B cell (primary cell): ENCODE measurements at regions not wholly inside any gene's neighbourhood (a gene's known extent, or its start where the extent isn't known, plus 50 kb on each side); places are given as distances from the start of the nearest gene placed in this dataset.

ENCODE experiments used
- ATAC-seq: fragments of 200-7000 bp; cut with Tn5 transposase; one replicate; pipeline ENCODE4 v1.10.0; 2021; ENCODE audit warnings: low read depth, mild to moderate bottlenecking, moderate number of reproducible peaks, moderate library complexity
- CTCF ChIA-PET: fragments of 350-600 bp; sonication (Branson Sonifier 250); formaldehyde crosslinking; loops from one replicate; lab custom pipeline; 2021; ENCODE audit warnings: antibody characterized with exemption, inconsistent platforms; lab: Charles Lee
- POLR2A ChIA-PET: fragments of 350-600 bp; sonication (Branson Sonifier 250); formaldehyde crosslinking; loops from one replicate; lab custom pipeline; 2021; ENCODE audit warnings: antibody characterized with exemption; lab: Charles Lee
- DNase-seq: peaks from one replicate; pipeline ENCODE4 v3.0.0; 2013
- H2AFZ ChIP-seq: 2 replicates; pipeline ENCODE4 v1.6.1; 2012; ENCODE audit warnings: mild to moderate bottlenecking, low read depth, low read length; ENCODE audit not compliant: insufficient read depth, poor library complexity, severe bottlenecking
- H3K27ac ChIP-seq, 2 donors: 1 replicate in 1 of 2; 2 replicates in 1 of 2; pipeline ENCODE4 v1.5.1; 2012 to 2013; ENCODE audit warnings: low read length in 2 of 2, mild to moderate bottlenecking in 2 of 2, moderate library complexity in 1 of 2
- H3K27me3 ChIP-seq, 4 experiments: fragments of 200-600 bp in 1 of 4; sonication (generic) in 1 of 4; replicated peaks in 1 of 4; 1 replicate in 2 of 4; 2 replicates in 2 of 4; pipeline versions ENCODE4 v1.6.1 to v1.7.0; 2013 to 2016; ENCODE audit warnings: low read length in 3 of 4, mild to moderate bottlenecking in 2 of 4, mixed read lengths in 1 of 4, moderate library complexity in 1 of 4; ENCODE audit not compliant: insufficient read depth in 4 of 4, control insufficient read depth in 3 of 4; ENCODE audit errors: control extremely low read depth in 1 of 4
- H3K36me3 ChIP-seq, 2 experiments: replicated peaks in 1 of 2; 1 replicate in 1 of 2; 2 replicates in 1 of 2; pipeline versions ENCODE4 v1.6.1 to v1.7.1; 2013; ENCODE audit warnings: low read length in 1 of 2; ENCODE audit not compliant: insufficient read depth in 2 of 2, control insufficient read depth in 1 of 2; ENCODE audit errors: control extremely low read depth in 1 of 2, extremely low read depth in 1 of 2
- H3K4me1 ChIP-seq, 2 donors: fragments of 200-600 bp in 1 of 2; sonication (generic) in 1 of 2; 1 replicate in 1 of 2; 2 replicates in 1 of 2; pipeline versions ENCODE4 v1.5.1 to v1.6.1; 2013 to 2017; ENCODE audit warnings: low read length in 2 of 2; ENCODE audit not compliant: control insufficient read depth in 2 of 2, insufficient read depth in 2 of 2
- H3K4me2 ChIP-seq: replicated peaks from 2 replicates; pipeline ENCODE3; 2012; ENCODE audit warnings: mild to moderate bottlenecking, low read depth, low read length; ENCODE audit not compliant: poor library complexity, severe bottlenecking
- H3K4me3 ChIP-seq, 5 experiments: fragments of 200-600 bp in 1 of 5; sonication (generic) in 1 of 5; 1 replicate in 3 of 5; 2 replicates in 2 of 5; pipeline versions ENCODE4 v1.5.1 to v1.7.0; 2011 to 2016; ENCODE audit warnings: low read length in 4 of 5, mild to moderate bottlenecking in 4 of 5, low read depth in 2 of 5, control low read depth in 1 of 5, moderate library complexity in 1 of 5; ENCODE audit not compliant: insufficient read depth in 1 of 5; ENCODE audit errors: control extremely low read depth in 1 of 5, extremely low read depth in 1 of 5
- H3K79me2 ChIP-seq: fragments of 200-600 bp; sonication (generic); one replicate; pipeline ENCODE4 v1.6.0; 2016; ENCODE audit warnings: low read length; ENCODE audit not compliant: control insufficient read depth, insufficient read depth
- H3K9ac ChIP-seq: fragments of 200-600 bp; sonication (generic); 2 replicates; pipeline ENCODE4 v1.6.1; 2017; ENCODE audit warnings: mild to moderate bottlenecking, low read length, moderate library complexity
- H3K9me3 ChIP-seq, 3 donors: one replicate each; pipeline versions ENCODE4 v1.6.1 to v1.7.1; 2013; ENCODE audit warnings: low read length in 2 of 3; ENCODE audit not compliant: control insufficient read depth in 2 of 3, insufficient read depth in 1 of 3; ENCODE audit errors: control extremely low read depth in 1 of 3
- H4K20me1 ChIP-seq: 2 replicates; pipeline ENCODE4 v1.6.0; 2012; ENCODE audit warnings: mild to moderate bottlenecking, low read length; ENCODE audit not compliant: insufficient read depth, control insufficient read depth, poor library complexity, severe bottlenecking
- H3K27ac Mint-ChIP-seq: one replicate; pipeline ENCODE4 v1.8.0; 2021; ENCODE audit warnings: mixed read lengths
- H3K27me3 Mint-ChIP-seq: one replicate; pipeline ENCODE4 v1.8.0; 2021; ENCODE audit warnings: mixed read lengths
- H3K4me1 Mint-ChIP-seq: one replicate; pipeline ENCODE4 v1.8.0; 2021; ENCODE audit warnings: mixed read lengths
- H3K4me3 Mint-ChIP-seq: one replicate; pipeline ENCODE4 v1.8.0; 2021; ENCODE audit warnings: mixed read lengths
- H3K9me3 Mint-ChIP-seq: one replicate; pipeline ENCODE4 v1.8.0; 2022; ENCODE audit warnings: mixed read lengths; ENCODE audit not compliant: insufficient read depth
- EZH2 ChIP-seq: IDR thresholded peaks from 2 replicates; pipeline ENCODE4 v1.6.1; 2012; ENCODE audit warnings: borderline replicate concordance, low read depth, mild to moderate bottlenecking, moderate library complexity, low read length; ENCODE audit not compliant: insufficient read depth, poor library complexity, severe bottlenecking
- WGBS: methylation state at CpG from one replicate; pipeline ENCODE4 v1.1.5; 2013; ENCODE audit warnings: missing lambda C conversion rate; ENCODE audit not compliant: insufficient coverage; 5-methylcytosine and 5-hydroxymethylcytosine counted together
- intact Hi-C: fragments of 100-400 bp; cut with micrococcal nuclease; formaldehyde crosslinking; loops from one replicate; pipeline ENCODE4 v1.10.0; 2022
- TF ChIP-seq, protein P1 (sequence below): fragments of 200-600 bp; IDR thresholded peaks from one replicate; pipeline ENCODE4 v1.8.0; 2022; ENCODE audit warnings: antibody characterized with exemption, mild to moderate bottlenecking

DNA sequence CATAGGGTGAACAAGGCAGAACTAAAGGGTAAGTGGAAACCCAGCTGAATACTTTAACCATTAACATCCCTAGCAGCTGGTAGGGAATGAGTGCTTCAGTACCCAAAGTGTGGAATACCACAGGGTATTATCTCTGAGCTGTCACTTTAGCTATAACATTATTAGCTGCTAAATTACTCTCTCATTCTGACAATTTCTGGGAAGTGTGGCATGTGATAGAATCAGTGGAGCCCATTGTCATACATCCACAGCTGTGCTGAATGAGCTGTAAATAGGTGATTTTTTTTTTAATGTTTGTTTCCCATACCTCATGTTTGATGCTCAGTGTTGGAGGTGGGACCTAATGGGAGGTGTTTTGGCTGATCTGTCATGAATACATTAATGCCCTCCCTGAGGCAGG is 894.3 kb downstream of the DIPK2A start:
- Histone ChIP-seq H3K79me2 (no peaks in the 10 kb centered on the region), H3K36me3 (no peaks in the 10 kb centered on the region), H3K27ac (no peak overlapping the region), H3K9me3 (no peaks in the 10 kb centered on the region), H4K20me1 (no peaks in the 10 kb centered on the region), H2AFZ (no peak overlapping the region), H3K4me2 (no peak overlapping the region), H3K4me1 (no peaks in the 10 kb centered on the region), H3K27me3 (no peaks in the 10 kb centered on the region), H3K9ac (no peak overlapping the region), H3K4me3 (no peak overlapping the region)
- ATAC-seq (no peak), DNase-seq (no peak)
- ChIA-PET POLR2A (no interaction called here), CTCF (no interaction called here)
- Mint-ChIP-seq H3K4me3 (no peak overlapping the region), H3K27me3 (no peaks in the 10 kb centered on the region), H3K4me1 (no peaks in the 10 kb centered on the region), H3K27ac (no peak overlapping the region), H3K9me3 (no peaks in the 10 kb centered on the region)
- no peak for TF ChIP-seq EZH2
- TF ChIP-seq, protein P1, sequence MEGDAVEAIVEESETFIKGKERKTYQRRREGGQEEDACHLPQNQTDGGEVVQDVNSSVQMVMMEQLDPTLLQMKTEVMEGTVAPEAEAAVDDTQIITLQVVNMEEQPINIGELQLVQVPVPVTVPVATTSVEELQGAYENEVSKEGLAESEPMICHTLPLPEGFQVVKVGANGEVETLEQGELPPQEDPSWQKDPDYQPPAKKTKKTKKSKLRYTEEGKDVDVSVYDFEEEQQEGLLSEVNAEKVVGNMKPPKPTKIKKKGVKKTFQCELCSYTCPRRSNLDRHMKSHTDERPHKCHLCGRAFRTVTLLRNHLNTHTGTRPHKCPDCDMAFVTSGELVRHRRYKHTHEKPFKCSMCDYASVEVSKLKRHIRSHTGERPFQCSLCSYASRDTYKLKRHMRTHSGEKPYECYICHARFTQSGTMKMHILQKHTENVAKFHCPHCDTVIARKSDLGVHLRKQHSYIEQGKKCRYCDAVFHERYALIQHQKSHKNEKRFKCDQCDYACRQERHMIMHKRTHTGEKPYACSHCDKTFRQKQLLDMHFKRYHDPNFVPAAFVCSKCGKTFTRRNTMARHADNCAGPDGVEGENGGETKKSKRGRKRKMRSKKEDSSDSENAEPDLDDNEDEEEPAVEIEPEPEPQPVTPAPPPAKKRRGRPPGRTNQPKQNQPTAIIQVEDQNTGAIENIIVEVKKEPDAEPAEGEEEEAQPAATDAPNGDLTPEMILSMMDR, result no peak
- intact Hi-C loops, result no loop called here

DNA sequence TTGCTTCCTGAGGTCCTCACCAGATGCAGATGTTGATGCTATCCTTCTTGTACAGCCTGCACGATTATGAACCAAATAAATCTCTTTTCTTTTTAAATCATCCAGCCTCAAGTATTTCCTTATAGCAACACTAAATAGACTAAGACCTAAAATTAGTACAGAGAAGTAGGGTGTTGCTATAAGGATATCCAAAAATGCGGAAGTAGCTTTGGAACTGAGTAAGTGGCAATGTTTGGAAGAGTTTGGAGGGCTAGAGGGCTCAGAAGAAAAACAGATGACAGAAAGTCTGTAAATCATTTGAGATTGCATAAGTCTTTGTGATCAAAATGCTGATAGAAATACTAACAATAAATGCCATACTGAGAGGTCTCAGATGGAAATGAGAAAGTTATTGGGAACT is 894.9 kb downstream of the DIPK2A start:
- no peaks in the 10 kb centered on the region for H3K9me3 Mint-ChIP-seq
- H4K20me1 ChIP-seq, result no peaks in the 10 kb centered on the region
- DNase-seq, result no peak
- H3K4me3 Mint-ChIP-seq, result no peak overlapping the region
- H3K27ac ChIP-seq, result no peak overlapping the region
- intact Hi-C loops, result no loop called here
- H3K27me3 ChIP-seq, result no peaks in the 10 kb centered on the region
- H3K9me3 ChIP-seq, result no peaks in the 10 kb centered on the region
- 0% methylated on average over 1 of the region's 2 CpGs for WGBS
- POLR2A ChIA-PET, result no interaction called here
- H3K4me1 Mint-ChIP-seq, result no peaks in the 10 kb centered on the region
- H3K4me3 ChIP-seq, result no peak overlapping the region
- no peaks in the 10 kb centered on the region for H3K4me1 ChIP-seq
- TF ChIP-seq, protein P1, result no peak
- TF ChIP-seq EZH2, result no peak
- no peak overlapping the region for H3K4me2 ChIP-seq
- H3K36me3 ChIP-seq, result no peaks in the 10 kb centered on the region
- H3K79me2 ChIP-seq, result no peaks in the 10 kb centered on the region
- H3K27ac Mint-ChIP-seq, result no peak overlapping the region
- H2AFZ ChIP-seq, result no peak overlapping the region
- ATAC-seq, result no peak
- H3K27me3 Mint-ChIP-seq, result no peaks in the 10 kb centered on the region
- H3K9ac ChIP-seq, result no peak overlapping the region
- CTCF ChIA-PET, result no interaction called here
